M059J (cell line): ENCODE measurements at regions not wholly inside any gene's neighbourhood (a gene's known extent, or its start where the extent isn't known, plus 50 kb on each side); places are given as distances from the start of the nearest gene placed in this dataset.

Experiments used
- DNase-seq: peaks from one replicate; pipeline ENCODE4 v3.0.0-alpha.2; 2012; ENCODE audit warnings: low read depth

- no peak for DNase-seq
Observed at GRCh38 chr5:125325488-125326149, 579.2 kb upstream of the ZNF608 start.

DNA sequence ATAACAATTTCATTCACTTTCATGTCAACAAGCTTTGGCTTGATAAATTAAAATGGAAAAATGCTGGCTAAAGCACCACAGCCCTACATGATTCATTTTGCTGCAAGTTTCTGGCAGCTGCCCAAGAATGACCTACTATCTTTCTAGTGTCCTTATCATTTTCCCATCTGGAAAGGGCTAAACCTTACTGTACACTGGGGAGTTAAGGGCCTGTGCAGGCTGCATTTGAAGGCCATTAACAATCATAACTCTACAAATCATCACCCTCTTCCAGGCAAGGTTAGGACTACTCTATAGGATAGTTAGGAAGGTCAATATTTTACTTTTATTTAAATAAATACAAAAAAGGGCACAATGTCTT lies 579.7 kb upstream of the ZNF608 start:
- DNase-seq: peak; percentile 94

- DNase-seq: no peak
Observed at GRCh38 chr5:125327676-125328075, 581.2 kb upstream of the ZNF608 start.

GRCh38 chr5:125331987-125332598 lies 585.7 kb upstream of the ZNF608 start:
- no peak for DNase-seq

DNA sequence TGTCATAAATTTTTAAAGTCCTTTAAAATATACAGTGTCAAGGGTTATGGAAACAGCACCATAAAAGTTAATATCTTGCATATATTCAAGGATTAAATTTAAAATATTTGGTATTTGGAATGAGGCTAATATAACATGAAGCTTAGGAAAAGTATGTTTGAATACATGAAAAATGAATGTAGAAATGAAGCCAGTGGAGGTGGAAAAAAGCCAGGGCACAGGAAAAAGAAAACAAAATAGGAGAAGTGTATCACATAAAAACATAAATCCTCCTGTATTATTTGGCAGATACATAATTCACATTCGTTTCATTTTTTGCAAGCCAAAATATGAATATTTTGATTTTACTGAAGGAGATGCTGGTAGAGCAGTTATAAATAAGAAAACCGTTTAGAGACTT lies 587.0 kb upstream of the ZNF608 start:
- no peak for DNase-seq

DNA sequence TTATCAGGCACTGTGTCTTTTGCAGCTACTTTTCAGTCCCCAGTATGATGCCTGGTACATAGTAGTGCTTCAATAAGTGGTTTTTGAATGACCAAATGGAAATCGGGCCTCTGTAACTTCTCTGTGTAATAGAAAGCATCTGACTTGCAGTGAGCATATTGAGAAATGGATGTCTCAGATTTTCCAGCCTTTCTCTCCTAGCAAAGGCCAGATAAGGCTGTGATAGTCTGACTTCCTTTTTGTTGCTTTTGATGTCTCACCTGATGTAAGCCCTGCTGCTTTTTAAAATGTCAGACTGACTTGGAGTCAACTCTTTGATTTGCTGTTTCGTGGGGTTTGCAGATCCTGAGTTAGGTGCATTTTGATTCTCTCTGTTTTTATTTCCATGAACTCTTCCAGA lies 590.0 kb upstream of the ZNF608 start:
- peak; percentile 34 for DNase-seq

DNA sequence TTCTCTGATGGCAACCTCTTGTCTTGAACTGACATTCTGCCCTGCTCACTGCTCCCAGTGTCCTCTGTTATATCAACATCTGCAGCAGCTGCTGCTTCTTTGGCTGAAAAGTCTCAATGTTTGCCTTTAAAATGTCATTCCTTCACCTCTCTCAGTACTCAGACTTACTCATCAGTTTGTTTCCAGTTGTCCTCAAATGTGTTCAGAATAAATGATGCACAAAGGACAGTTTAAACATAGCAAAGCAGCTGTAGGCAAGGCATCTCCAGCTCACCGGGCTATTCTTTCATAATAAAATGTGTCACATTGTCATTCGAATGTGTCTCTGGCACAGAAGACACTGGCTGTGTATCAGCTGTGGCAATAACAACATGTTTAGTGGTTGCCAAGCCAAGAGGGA lies 590.9 kb upstream of the ZNF608 start:
- DNase-seq: no peak

- DNase-seq: peak; percentile 26
Observed at GRCh38 chr5:125338440-125339174, 592.2 kb upstream of the ZNF608 start.

DNA sequence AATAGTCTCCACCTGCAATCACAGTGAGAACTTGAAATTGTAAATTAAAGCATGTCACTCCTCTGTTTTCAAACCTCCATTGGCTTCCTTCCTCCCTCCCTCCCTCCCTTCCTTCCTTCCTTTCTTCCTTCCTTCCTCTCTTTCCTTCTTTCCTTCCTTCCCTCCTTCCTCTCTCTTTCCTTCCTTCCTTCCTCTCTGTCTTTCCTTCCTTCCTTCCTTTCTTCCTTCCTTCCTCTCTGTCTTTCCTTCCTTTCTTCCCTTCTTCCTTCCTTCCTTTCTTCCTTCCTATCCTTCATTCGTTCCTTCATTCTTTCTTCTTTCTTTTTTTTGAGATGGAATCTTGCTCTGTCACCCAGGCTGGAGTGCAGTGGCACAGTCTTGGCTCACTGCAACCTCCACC lies 595.0 kb upstream of the ZNF608 start:
- no peak for DNase-seq

DNA sequence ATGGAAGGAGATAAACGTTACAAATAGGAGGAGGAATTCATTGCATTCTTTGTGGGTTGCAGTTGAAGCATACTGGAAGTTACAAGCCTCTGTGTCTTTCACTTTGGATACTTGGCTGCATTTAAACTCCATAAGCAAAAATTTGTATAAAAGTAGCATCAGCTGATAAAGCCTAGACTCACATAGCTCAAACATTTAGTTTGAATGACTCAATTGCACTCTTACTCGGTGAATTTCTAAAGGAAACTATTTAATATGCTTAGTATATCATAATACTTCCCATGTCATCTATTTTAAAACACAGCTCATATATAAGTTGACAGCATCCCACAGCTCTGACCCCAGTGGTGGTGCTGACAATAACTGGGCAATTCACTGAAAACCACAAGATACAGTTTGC lies 596.6 kb upstream of the ZNF608 start:
- peak; percentile 72 for DNase-seq

DNA sequence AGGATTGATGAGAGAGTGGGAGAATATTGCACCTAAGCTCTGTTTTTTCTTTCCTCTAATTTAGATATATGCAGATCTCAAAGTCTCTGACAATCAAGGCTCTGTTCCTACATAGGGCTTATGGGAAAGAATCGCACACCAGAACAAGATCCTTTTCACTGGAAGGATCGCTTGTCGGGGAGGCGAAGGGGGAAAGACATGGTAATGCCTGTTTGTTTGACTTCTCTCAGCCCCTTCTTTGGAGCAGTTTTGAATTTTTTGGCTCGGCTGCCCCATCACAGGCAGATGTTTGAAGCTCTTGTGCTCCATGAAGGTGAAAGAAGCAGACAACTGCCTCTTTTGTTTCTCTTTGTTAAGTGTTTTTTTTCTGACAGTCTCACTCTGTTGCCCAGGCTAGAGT lies 599.9 kb upstream of the ZNF608 start:
- DNase-seq: no peak

GRCh38 chr5:125348221-125348692 lies 601.8 kb upstream of the ZNF608 start:
- DNase-seq: no peak

- DNase-seq: peak; percentile 18
Observed at GRCh38 chr5:125348936-125349831, 602.7 kb upstream of the ZNF608 start.

DNA sequence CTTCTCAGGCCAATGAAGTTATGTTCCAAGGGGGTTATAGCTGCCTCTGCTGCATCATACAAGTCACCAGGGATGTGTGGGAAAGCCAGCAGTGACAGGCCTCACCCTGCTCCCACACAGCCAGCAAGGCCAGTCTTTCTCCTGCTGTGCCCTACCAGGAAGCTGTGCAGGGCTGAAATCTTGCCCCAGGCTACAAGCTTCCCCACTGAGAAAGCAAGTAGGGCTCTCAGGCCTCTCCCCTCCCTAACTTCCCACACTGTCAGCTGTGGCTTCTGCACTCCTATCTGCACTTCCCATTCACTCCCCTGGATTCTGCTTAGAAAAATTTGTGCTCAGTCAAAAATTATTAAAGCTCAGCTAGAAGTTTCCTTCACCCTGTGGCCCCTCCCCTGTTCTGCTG lies 611.2 kb upstream of the ZNF608 start:
- DNase-seq: peak; percentile 83

- no peak for DNase-seq
Observed at GRCh38 chr5:125365747-125366146, 619.3 kb upstream of the ZNF608 start.

GRCh38 chr5:125367702-125368101 lies 621.3 kb upstream of the ZNF608 start:
- DNase-seq: peak; percentile 49

GRCh38 chr5:125370461-125371205 lies 624.2 kb upstream of the ZNF608 start:
- no peak for DNase-seq

- peak; percentile 73 for DNase-seq
Observed at GRCh38 chr5:125372694-125373631, 626.5 kb upstream of the ZNF608 start.

DNA sequence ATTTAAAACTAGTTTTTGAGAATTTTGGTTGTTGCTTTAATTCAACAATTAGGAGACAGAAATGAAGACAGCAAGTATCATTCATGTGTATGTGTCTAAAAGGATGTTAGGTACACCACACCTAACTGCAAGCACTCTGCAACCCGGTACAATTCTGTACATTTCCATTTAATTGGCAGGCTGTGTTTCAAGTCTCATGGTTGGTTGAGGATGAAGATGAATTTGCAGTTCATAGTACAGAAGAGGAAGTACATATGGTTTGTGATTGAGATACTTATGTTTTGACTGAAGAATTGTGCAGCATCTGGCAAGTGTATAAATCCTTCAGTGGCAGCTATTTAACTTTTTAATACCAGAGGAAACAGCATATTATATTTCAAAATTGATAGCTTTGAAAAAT lies 628.7 kb upstream of the ZNF608 start:
- no peak for DNase-seq

- no peak for DNase-seq
Observed at GRCh38 chr5:125376059-125376641, 629.7 kb upstream of the ZNF608 start.
